NCI-H1436 (cell line): ENCODE measurements at regions not wholly inside any gene's neighbourhood (a gene's known extent, or its start where the extent isn't known, plus 50 kb on each side); places are given as distances from the start of the nearest gene placed in this dataset.
A peak's percentile ranks its signal among the peaks of the same experiment; 100 is the strongest.

ENCODE experiments used
- DNase-seq: peaks from one replicate; lab custom pipeline; 2025; lab: John Stamatoyannopoulos, UW

GRCh38 chr12:114902665-114903064, 218.7 kb upstream of the TBX3 start:
- peak; percentile 16 for DNase-seq

GRCh38 chr12:114901316-114901715, 217.3 kb upstream of the TBX3 start:
- no peak for DNase-seq

- DNase-seq, result no peak
Observed at GRCh38 chr12:114898159-114898558, 214.2 kb upstream of the TBX3 start.

GRCh38 chr12:114895827-114896226, 211.9 kb upstream of the TBX3 start:
- DNase-seq, result no peak

- no peak for DNase-seq
Observed at GRCh38 chr12:114895081-114895480, 211.1 kb upstream of the TBX3 start.

- DNase-seq, result peak; percentile 67
Observed at GRCh38 chr12:114894076-114894475, 210.1 kb upstream of the TBX3 start.

GRCh38 chr12:114888928-114889584, 205.1 kb upstream of the TBX3 start:
- DNase-seq, result no peak

- no peak for DNase-seq
Observed at GRCh38 chr12:114888448-114888847, 204.5 kb upstream of the TBX3 start.

GRCh38 chr12:114885501-114885900, 201.5 kb upstream of the TBX3 start:
- no peak for DNase-seq

- DNase-seq, result no peak
Observed at GRCh38 chr12:114884575-114884974, 200.6 kb upstream of the TBX3 start.

GRCh38 chr12:114882083-114882482, 198.1 kb upstream of the TBX3 start:
- DNase-seq, result no peak

- DNase-seq, result no peak
Observed at GRCh38 chr12:114879354-114879753, 195.4 kb upstream of the TBX3 start.

GRCh38 chr12:114878781-114879180, 194.8 kb upstream of the TBX3 start:
- DNase-seq, result no peak

- DNase-seq, result no peak
Observed at GRCh38 chr12:114876968-114877680, 193.1 kb upstream of the TBX3 start.

GRCh38 chr12:114875313-114875712, 191.3 kb upstream of the TBX3 start:
- no peak for DNase-seq

- no peak for DNase-seq
Observed at GRCh38 chr12:114873656-114874055, 189.7 kb upstream of the TBX3 start.

- DNase-seq, result peak; percentile 37
Observed at GRCh38 chr12:114868995-114869834, 185.2 kb upstream of the TBX3 start.

GRCh38 chr12:114866331-114866730, 182.4 kb upstream of the TBX3 start:
- DNase-seq, result no peak

- DNase-seq, result no peak
Observed at GRCh38 chr12:114864837-114865551, 181.0 kb upstream of the TBX3 start.

- DNase-seq, result no peak
Observed at GRCh38 chr12:114863911-114864310, 179.9 kb upstream of the TBX3 start.

- no peak for DNase-seq
Observed at GRCh38 chr12:114860969-114861368, 177.0 kb upstream of the TBX3 start.
